A673 (cell line): ENCODE measurements at regions not wholly inside any gene's neighbourhood (a gene's known extent, or its start where the extent isn't known, plus 50 kb on each side); places are given as distances from the start of the nearest gene placed in this dataset.

ENCODE experiments used
- EZH2 ChIP-seq: fragments of 200-600 bp; sonication (generic); IDR thresholded peaks from 2 replicates; pipeline ENCODE4 v1.6.1; 2017; ENCODE audit warnings: borderline replicate concordance, low read depth, mild to moderate bottlenecking, mixed read lengths, antibody characterized with exemption, low read length; ENCODE audit not compliant: poor library complexity, severe bottlenecking
- TF ChIP-seq, protein P1 (sequence below): fragments of 300-800, 200-600 bp; sonication (generic); conservative IDR thresholded peaks from 2 replicates; pipeline ENCODE4 v1.5.1; 2017; ENCODE audit warnings: low read depth, mild to moderate bottlenecking, antibody characterized with exemption, low read length, moderate library complexity, mixed read lengths

DNA sequence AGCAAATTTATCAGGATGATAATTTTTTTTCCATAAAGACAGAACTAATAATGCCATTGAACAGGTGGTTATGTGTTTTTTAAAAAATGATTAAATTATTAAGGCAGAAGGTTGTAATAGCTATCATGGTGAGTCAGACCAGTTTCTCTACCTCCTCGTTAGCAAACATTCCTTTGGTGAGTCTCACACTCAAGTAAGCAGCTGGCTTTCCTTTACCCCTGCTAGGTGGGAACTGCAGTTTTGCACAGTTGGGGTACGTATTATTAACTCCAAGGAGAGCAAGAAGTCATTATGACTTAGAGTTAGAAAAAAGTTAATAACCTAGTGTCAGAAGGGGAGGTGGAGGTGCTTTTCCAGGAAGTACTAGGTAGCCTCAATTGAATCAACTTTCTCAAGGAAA is 165.3 kb downstream of the SNAPC1 start:
- TF ChIP-seq, protein P1, sequence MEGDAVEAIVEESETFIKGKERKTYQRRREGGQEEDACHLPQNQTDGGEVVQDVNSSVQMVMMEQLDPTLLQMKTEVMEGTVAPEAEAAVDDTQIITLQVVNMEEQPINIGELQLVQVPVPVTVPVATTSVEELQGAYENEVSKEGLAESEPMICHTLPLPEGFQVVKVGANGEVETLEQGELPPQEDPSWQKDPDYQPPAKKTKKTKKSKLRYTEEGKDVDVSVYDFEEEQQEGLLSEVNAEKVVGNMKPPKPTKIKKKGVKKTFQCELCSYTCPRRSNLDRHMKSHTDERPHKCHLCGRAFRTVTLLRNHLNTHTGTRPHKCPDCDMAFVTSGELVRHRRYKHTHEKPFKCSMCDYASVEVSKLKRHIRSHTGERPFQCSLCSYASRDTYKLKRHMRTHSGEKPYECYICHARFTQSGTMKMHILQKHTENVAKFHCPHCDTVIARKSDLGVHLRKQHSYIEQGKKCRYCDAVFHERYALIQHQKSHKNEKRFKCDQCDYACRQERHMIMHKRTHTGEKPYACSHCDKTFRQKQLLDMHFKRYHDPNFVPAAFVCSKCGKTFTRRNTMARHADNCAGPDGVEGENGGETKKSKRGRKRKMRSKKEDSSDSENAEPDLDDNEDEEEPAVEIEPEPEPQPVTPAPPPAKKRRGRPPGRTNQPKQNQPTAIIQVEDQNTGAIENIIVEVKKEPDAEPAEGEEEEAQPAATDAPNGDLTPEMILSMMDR = no peak
- no peak for TF ChIP-seq EZH2
